Daoy (cell line): ENCODE measurements at regions not wholly inside any gene's neighbourhood (a gene's known extent, or its start where the extent isn't known, plus 50 kb on each side); places are given as distances from the start of the nearest gene placed in this dataset.

Experiments
- DNase-seq: peaks from one replicate; pipeline ENCODE4 v3.0.0-alpha.2; 2015; ENCODE audit warnings: low read depth

DNA sequence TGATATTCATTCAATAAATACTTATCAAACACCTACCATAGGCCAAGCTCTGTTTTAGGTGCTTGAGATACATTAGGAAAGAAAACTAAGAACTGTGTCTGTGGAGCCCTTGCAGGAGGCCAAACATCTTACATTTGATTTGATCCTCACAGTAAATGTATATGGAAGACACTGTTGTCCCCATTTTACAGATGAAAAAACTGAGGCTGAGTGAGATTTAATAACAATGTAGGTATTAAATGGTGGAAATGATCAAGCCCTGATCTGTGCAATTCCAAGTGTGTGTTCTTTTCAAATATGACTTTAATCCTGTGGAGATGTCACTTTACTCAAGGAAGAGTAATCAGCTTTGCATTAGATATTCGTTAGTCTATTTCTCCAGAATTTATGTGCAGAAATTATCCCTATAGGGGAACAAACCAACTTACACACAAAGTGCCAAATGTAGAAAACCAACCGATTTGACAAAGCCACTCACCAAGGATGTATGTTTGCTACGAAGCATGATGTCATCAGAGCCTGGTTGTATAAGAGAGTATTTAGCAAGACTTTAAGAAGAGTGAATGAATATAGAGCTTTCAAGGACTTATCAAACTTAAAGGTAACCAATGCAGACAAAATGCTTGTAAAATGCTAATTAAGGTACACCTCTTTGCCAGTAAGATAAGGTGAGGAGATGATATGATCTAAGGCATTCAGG is 153.9 kb upstream of the NFIB start:
- no peak for DNase-seq

DNA sequence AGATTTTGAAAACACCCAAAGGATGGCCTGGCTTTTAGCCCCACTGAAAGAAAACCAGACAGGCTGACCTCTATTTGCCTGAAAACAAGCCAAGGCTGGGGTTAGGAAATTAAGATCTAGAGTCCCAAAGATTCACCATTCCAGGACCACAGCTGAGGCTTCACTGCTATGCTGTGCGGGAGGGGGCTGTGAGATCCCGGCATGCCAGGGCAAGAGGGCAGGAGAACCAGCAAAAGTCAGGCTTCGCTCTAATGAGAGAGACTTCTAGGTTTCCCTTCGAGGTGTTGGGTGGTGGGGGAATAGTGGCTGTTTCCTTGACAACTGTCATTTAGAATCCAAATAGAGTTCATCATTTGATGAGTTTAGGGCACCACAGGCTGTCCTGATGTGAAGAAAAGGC is 152.9 kb upstream of the NFIB start:
- no peak for DNase-seq

DNA sequence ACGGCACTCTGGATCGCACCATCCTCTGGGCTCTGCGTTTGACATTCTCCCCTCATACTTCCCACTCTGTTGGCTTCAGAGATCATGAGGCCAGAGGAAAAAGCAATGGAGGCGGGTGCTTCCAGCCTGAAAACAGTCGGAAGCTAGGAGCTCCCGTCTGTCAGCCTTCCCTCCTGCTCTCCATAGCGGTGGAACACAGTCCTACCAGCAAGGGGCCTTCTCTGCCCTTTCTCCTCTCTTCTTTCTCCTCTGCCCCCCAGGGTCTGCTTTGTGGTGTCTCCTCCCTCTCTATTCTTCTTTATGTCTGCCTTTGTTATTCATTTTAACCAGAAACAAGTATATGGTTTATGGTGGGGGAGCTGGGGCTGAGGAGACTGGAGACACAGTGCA is 152.5 kb upstream of the NFIB start:
- DNase-seq: no peak

DNA sequence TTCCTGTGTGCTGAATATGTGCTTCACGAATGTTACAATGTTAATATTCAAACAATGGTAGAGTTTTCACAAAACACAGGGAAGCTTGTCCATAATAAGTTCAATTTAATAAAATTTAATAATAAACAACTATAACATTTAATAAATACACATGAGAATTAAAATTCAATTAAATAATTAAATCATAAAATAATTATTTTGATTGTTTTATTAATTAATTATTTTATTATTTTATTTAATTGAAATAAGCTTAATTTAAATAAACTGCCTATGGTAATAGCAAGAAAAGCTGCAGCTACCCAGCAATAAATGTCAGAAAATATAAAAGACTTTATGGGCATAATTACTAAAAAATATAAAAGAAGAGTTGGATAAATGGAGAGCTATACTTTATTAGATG is 149.0 kb upstream of the NFIB start:
- no peak for DNase-seq

DNA sequence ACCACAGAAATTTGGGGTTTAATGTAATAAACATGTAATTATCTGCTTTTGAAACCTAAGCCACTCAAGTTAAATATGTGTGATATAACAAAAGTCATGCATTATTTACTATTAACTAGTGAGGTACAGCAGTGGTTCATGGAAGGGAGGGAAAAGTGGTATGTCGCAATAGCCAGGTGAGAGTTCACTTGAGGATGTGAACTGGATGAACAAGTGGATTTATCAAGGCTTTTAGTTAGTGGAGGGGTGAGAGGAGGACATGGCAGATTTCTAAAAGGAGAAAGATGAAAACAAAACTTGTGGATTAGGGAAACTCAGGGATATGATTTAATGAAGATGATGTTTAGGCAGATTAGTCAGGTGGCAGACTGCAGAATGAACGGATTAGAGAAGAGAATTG is 141.3 kb upstream of the NFIB start:
- DNase-seq: no peak

DNA sequence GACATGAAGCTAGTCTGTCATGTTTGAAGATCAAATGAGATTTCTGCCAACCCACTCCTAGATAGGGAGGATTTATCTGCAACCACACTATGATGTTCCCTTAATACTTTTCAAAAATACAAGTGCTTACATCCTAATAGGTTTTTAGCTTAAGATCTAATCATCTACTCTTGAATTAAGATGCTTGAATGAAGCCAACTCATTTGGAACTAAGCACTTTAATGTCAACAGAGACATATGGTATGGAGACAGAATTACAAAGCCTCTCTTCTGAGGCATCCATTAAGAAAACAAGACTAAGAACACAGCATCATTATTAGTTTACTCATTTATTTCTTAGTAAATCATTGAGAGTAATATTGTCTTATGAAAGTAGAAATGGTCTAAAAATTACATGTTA is 139.3 kb upstream of the NFIB start:
- DNase-seq: no peak

DNA sequence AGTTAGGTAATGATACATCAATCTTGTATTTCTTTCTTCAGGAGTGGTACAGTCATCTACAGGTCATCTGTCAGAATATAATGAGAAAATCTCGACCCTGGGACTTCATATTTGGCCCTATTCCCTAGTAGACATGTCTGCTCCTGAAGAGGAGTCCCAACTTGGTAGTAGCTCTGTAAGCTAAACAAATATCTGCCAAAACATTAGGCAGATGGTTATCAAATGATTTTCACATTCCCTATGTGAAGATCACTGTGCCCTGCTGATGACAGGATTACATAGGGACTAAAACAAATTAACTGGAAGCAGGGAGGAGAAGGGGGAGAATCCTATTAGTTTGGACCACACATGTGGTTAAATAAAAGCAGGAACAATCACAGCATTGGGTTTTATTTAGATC is 138.6 kb upstream of the NFIB start:
- no peak for DNase-seq

DNA sequence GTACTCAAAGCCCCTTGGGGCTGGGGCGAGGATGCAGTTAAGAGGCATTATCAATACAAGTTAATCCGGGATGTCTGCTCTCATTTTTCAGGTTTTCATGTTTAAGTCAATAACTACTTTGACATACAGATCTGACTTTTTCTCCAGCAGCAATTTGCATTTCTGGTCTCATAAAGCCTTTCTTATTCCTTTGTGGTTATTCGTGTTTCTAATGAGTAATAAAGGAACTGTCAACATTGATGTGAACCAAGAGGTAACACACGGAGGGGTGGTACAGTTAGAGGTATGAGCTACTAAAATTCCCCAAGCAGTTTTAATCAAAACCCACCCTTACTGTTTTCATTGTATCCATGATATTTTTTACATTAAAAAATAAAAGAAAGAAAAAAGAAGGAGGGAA is 138.0 kb upstream of the NFIB start:
- no peak for DNase-seq

DNA sequence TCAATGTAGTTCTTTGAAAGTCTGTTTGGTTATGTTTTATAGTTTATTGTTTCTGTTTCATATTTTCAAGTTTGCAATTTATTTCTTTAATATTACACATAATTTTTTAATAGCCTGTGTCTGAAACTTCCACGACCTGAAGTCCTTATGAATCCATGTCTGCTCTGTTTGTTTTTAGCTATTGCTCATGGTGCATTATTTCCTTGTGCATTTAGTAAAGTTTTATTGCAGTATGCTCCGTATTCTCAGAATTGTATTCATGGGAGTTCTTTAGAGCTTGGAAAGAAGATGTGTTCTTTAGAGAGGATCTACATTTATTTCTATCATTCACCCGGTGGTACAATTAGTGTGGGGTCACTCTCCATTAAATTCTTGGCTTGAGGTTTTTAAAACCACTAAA is 133.2 kb upstream of the NFIB start:
- DNase-seq: no peak

DNA sequence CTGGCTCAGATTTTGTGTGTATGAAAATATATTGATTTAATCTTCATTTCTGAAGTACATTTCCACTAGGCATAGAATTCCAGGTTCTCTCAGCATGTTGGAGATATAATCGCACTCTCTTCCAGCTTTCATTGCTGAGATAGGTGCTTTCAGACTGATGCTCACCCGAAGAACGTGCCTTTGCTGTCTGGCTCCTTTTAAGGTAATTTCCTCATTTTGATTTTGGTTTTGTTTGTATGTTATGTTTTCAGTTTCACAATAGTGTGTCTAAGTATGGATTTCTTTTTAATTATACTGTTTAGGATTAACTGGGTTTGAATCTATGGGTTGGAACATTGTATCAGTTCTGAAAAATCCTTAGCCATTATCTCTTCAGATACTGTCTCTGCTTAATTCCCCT is 132.0 kb upstream of the NFIB start:
- DNase-seq: no peak

DNA sequence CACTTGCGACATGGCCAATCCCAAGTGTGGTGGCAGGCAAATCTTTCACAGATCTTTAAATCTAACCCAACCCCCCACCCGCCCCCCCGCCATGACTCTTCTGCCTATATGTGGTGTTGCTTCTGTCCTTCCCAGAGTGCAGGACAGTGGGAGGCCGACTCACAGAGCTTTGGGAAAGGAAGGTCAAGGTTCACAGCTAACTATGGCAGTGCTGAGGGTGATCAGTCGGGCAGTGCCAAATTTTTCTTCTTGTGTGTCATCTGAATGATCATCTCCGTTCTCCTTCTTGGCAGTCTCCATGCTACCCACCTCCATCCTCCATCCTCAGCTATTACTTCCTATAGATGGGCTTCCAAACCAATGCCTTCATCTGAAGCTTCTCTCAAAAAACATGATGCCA is 129.0 kb upstream of the NFIB start:
- DNase-seq: no peak

DNA sequence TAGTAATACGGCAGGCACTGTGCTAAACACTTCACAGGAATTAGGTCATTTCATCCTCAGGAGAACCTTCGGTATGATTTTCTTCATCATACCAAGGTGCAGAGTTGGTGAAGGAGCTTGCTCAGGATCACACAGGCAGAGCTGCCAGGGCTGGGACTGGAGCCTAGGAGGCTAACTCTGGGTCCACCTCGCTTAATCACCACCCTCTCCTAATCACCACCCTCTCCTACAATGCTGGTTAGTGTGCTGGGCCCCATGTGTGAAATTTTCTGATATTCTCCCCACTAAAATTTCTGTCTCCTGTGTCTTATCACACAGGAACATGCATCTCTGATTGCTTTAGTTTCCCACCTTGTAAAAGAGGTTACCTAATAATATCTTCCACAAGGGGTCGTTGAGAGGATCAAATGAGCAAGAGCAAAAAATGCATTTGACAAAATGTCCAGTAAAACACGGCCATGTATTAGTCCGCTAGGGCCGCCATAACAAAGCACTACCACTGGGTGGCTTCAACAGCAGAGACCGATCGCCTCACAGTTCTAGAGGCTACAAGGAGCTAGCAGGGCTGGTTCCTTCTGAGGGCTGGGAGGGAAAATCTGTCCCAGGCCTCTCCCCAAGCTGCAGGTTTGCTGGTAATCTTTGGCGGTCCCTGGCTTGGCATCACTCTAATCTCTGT is 128.2 kb upstream of the NFIB start:
- no peak for DNase-seq

DNA sequence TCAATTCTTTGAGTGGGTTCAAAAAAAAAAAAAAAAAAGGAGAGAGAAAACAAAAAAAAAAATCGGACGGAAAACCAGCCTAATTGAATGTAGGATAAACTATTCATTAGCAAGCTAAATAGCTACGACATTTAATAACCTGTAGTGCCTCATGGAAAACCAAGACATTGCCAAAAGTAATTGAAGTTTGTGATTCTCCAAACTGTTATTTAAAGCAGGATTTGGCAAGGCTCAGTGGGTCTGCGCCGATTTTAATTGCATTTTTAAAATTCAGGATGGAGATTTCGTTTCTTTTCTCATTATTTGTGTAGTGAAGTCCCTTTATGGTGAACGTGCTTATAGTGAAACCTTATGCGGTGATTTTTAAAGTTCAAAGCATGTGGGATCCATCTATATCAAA is 127.2 kb upstream of the NFIB start:
- no peak for DNase-seq

DNA sequence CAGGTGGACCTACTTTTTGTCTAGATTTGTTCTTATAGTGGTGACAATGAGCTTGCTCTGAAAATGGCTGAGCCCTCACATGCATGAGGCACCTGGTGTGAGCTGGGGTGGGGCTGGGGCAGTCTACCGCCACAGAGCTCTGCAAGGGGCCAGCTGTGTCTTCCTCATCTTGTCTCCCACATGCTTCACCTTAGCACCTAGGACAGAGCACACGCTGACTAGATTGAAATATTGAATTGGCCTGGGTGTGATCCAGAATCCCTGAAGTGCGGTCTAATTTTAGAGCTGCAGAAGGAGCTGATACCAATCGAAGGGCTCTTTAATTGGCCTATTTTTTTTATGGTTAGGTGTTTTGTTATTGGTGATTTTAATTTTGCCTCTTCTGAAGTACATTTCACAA is 126.1 kb upstream of the NFIB start:
- DNase-seq: no peak

DNA sequence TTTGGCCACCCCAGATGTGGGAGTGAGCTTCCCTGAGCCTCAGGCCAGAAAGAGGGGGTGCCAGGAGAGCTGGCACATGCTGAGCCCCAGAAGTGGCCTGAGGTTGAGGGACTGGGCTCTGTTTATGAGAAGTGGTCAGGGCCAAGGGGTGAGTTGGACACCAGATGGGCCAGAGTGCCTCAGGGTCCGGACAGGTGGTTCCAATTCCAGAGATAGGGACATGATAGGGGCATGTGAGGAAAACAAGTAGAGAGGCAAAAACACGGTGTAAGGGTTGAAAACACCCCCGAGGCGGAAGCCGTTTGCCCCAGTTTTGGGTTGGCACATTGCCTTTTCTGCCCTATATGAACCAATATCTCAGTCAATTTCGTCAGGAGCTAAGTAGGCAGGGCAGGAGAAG is 125.6 kb upstream of the NFIB start:
- DNase-seq: no peak

DNA sequence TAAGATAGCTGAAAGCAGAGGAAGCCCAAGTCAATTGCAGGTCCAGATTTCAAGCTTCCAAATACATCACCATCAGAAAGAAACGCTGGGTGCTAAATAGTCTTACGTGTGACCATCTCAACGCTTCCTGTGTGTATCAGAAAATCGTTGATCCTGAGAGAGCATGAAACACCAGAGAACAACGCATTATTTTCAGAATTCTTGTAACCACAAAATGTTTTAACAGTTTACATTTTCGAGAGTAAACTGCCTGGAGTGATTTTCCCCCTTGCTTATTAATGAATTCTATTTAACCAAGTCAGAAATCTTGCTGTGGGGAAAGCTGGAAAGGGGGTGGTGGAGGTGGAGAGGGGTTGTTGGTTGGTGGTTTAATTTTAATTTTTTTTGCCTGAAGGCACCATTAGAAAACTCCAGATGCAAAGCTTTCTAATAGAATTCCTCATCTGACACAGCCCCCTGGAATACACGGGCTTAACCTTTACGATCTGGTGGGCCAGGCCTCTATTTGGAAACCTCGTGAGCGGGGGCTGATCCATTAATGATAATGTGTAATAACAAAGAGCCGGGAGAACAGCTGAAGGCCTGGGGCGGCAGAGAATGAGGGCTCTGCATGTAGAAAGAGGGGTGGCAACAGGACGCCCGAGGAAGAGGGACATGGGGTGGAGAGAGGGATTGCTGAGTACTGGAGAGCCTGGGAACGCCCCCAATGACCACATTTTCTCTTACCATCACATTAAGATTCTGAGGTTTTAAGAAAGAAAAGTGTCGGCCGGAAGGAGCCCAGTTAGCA is 124.5 kb upstream of the NFIB start:
- no peak for DNase-seq

DNA sequence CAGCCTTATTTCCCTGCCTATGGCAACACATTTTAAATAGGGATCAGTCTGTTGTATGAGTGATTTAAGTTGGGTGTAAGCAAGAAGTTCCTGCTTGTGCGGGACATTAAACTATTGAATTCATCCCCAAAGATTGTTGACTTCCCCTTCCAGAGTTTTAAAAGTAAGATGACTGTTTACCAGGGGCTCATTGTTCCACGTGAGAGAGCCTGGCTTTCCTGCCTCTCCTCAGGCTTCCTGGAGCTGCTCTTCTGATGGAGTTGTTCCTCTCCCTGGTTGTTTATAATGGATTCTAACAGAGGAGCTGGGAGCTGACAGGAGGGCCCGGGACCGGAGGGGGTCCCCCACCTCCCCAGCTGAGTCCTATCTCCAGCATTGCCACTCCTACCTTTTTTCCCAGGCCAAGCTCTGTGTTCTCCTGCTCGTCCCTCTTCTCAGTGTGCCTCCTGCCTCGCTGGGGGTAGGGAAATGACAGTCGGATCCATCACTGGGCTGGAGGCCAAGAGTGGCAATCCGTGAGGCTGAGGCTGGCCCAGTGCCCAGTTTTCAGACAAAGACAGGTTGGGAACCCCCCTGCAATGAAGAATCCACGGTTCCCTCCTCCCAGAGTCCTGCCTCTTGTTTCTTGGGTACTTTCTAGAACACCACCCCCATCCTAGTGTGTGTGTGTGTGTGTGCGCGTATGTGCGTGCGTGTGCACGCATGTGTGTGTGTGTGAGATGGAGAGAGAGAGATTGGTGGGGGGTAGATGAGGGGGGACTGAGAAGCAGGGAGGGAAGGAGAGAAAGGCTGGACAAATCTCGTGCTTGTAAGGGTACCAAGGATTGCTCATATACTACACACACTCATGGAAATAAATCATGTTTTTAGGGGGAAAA is 123.7 kb upstream of the NFIB start:
- no peak for DNase-seq

DNA sequence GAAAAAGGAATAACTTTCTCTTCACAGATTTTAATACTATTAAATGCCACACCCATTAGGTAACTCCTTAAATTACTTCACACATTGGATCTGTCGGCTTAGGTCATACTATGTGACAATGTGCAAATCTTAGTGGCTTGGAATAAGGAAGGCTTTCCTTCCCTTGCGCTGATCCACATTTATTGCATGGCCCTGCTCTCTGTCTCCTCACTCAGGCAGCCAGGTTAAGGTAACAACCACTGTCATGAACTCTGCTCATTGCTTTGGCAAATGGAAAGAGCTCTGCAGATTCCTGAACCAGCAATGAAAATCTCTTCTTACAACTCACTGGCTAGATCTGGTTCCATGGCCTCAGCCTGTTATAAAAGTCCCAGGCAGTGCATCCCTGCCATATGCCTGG is 121.9 kb upstream of the NFIB start:
- DNase-seq: no peak

DNA sequence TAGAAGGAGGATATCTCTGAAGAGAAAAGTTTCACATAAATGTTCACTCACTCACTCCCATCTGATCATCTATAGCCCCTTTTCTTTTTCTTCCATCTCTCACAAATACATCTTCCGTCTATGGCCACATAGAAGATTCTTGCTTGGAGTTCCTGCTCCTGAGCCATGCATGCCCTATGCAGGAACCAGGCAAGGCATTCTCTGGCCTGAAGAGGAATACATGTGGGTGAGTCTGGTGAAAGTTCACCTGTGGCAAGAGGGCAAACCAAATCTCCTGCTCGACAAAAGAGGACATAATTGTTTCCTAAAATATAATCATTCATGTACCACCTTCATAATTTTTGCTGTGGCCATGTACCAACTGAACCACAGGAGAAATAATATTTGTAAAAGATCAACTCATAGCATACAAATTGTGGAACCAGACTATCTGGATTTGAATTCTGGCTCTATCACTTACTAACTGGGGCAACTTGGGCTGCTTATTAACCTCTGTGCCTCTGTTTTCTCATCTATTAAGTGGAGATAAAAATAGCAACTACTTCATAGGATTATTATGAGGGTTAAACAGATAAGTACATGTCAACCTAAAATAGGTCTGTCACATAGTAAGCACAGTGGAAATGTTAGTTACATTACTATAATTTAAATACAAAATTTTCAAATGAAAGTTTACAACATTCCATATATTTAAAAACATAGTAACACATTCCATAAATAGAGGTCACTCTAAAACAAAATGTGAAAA is 121.2 kb upstream of the NFIB start:
- DNase-seq: no peak

DNA sequence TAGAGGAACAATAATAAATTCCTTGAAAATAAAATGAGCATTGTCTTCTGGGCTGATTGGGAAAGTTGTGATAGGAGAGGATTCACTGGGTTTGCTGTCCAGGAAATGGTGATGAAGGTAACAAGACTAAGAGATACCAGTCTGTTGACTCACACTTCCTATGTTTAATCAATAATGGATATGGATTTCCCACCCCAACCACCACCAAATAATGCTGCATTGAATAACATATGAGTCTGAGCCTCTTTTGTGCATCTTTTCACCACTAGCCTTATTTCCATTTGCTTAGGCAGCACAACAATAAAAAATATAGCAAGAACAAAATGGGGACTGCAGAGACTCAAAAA is 120.2 kb upstream of the NFIB start:
- no peak for DNase-seq

DNA sequence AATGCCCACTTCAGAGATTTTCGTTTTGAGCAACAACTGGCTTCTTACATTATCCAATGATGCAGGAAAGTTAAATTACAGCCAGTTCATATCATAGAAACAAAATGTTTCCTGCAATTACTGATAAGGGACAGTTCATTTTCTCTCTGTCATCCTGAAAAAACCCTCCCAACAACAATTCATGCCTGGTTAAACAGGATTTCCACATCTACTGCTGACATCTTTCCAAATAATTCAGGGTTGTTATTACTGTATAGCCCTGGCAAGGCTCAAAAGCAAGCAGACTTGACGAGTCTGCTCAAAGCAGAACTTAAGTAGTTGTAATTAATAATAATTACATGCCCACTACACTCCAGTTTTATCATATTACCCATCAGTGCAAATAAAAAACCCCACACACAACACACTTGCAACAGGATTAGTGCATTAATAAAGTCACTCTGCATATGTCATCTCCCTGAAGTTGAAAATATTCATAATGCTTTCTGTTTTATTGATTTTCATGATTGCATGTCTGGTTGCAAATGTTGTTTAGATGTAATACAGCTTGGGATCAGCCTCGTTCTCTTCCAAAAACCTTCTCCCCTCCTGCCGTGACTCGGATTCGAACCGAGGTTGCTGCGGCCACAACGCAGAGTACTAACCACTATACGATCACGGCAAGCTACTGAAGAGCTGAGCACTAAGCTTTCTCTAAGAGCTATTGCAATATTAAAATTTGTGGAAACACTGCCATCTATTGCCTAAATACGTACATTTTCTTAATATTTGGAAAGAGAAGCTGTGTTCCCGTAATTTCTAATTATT is 119.6 kb upstream of the NFIB start:
- DNase-seq: peak; percentile 39
